ENCODE measurements at regions not wholly inside any gene's neighbourhood (a gene's known extent, or its start where the extent isn't known, plus 50 kb on each side); places are given as distances from the start of the nearest gene placed in this dataset.
"Not testable (repeated sequence)": the region's sequence is repeated elsewhere in the genome, so short reads cannot be mapped to it uniquely, and the experiment has no call there.

- DNase-seq: no peak
These were observed 226.0 kb upstream of the PTGER4 start for GRCh38 chr5:40453689-40454088.

GRCh38 chr5:40452874-40453624, 226.7 kb upstream of the PTGER4 start:
- DNase-seq: no peak

DNA sequence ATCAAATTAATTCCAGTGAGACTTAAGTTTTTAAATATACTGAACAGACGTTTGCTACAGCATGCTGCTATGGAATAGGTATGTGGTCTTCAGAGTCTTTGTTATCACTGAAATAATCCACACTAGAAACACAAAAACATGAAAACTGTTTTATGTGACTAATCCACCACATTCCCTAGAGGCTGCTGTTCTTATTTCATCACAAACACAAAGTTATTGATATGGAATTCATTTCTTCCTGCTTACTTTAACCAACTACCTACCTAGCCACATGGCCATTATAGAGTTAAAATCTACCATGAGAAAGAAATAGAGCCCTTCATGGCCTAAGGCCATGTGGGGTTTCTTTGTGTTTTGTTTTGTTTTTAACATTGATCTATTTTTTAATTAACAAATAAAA, 232.3 kb upstream of the PTGER4 start:
- no peak for DNase-seq

DNA sequence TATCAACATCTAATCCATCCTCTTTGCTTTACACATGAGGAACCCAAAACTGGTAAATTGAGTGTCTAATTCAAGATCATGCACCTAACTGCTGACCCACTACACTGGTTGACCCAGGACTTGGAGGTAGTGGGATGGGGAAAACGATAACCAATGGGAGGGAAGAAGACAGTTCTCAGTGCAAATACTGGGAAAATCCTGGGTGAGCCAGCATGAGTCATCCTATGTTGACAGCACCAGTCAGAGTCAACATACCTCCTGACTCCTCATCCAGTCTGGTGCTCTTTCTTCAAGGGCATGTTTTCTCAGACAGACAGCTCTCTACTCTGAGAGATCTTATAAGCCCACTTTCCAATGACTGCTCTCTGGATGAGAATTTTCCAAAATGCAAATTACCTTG, 232.8 kb upstream of the PTGER4 start:
- DNase-seq: no peak

GRCh38 chr5:40442346-40442745, 237.4 kb upstream of the PTGER4 start:
- peak; percentile 45 to 59 for DNase-seq

GRCh38 chr5:40441733-40442132, 238.0 kb upstream of the PTGER4 start:
- no peak for DNase-seq

DNA sequence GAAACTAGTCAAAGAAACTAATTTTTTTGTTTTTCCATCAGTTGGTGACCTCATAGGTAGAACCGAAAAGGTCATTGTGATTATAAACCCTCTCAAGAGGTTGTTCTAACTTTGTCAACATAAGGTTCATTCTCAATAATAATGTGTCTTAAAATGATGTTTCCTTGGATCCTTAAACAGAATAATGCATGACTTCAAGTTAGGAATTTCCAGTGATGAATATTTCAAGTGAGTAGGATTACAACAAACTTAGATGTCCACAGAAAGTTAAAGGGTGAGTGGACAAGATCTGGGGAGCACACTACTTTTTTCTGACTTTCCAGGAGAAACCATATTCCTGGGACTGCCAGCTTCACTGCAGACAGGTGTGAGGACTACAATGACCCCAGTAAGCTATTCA, 239.0 kb upstream of the PTGER4 start:
- DNase-seq: no peak

- not testable (repeated sequence) for DNase-seq
These were observed 240.6 kb upstream of the PTGER4 start for GRCh38 chr5:40439103-40439502.

GRCh38 chr5:40438646-40439045, 241.1 kb upstream of the PTGER4 start:
- DNase-seq: not testable (repeated sequence)

DNA sequence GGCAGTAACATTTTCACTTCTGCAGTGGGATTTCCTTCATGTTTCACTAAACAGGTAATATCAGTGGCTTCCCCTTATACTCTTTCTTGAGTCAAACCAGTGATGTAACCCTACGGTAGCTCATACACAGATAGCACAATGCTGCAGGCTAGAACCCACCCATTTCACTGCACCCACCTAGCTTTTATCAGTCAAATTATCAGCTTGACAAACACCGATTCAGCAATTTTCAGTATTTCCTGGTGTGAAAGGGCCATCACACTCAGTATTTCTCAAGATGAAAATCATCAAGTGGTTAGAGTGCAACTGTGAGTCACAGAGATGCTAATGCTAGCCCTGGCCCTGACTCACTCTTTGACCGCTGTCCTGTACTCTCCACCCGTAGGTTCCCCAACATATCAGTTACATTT, 242.3 kb upstream of the PTGER4 start:
- DNase-seq: no peak

DNA sequence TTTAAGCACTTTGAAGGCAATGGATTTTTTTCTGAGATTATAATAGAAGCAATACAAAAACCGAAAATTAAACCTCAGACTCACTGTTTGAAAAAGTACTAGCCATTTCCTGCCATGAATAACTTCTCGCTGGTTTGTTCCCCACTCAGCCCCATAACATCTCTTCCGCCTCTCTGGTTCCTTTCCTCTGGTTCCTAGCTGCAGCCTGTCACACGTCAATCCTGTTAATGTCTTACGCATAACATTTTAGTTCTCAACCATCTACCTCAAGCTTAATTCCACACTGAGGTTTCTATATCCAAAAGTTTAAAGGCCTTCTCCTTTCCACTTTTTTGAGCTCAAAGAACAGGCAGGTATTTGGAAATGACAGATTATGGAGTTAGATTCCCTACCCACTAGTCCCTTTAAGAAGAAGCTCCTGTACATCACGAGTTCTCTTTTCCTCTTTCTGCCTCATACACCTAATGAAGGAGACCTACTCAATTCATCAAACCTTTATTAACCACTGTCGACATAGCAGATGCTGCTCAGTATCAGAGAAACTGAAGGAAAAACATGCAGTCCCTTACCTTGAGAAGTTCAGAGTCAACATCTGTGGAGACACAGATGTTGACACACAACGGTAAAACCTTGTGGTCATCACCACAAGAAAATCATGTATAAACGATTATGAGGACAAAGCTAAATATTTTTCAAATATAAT, 243.0 kb upstream of the PTGER4 start:
- peak; percentile 57 to 62 for DNase-seq

DNA sequence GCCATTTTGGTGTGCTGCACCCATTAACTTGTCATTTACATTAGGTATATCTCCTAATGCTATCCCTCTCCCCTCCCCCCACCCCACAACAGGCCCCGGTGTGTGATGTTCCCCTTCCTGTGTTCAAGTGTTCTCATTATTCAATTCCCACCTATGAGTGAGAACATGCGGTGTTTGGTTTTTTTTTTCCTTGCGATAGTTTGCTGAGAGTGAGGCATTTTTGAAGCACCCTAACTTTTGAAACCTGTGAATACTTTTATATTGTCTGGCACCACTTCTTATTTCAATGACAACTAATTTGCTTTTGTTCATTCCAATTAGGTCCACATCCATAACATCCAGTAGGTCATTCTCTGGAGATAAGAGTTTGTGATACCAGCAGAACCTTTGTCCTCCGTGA, 244.0 kb upstream of the PTGER4 start:
- DNase-seq: not testable (repeated sequence)

- DNase-seq: no peak
These were observed 246.9 kb upstream of the PTGER4 start for GRCh38 chr5:40432836-40433235.

DNA sequence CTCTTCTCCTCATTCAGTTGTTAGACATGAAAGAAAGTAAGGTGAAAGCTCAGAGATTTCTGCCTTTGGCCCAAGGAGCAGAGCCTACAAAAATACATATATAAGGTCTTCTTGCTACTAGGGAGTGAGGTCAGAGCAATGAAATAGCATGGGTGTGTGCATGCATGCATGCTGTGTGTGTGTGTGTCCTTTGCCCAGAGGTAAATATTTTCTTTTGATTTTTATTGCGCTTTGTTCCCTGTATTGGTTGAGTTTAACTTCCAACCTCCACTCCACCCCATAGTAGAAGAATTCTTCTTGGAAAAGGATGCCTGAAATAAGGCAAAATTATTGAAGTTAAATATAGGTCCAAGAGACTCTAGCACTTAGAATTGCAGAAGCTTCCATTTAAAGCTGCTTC, 248.0 kb upstream of the PTGER4 start:
- no peak for DNase-seq

DNA sequence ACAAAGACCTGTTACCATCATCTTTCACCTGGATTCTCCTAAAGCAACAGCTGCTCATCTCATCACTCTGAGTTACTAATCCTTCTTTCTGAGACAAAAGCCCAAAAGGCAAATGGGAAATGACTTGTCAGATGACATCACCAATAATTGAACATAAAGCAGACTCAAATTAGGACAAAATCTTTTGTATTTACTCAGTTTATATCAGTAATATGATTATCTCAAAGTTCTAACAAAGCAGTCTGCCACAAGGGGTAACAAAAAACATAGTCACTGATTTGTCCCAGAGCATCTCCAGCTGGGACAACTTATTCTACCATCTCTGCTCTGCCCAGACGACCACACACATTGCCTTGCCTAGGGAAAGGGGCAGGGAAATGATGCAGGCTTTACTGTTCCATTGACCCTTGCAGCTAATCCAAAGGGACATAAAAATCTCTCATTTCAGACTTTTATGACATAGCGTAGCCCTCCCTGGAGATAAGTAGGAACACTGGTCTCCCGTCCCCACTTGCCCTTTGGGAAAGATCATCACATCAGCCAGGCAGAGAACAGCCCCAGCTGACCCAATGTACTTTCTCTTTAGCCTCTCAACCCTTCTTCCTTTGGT, 249.5 kb upstream of the PTGER4 start:
- no peak for DNase-seq

DNA sequence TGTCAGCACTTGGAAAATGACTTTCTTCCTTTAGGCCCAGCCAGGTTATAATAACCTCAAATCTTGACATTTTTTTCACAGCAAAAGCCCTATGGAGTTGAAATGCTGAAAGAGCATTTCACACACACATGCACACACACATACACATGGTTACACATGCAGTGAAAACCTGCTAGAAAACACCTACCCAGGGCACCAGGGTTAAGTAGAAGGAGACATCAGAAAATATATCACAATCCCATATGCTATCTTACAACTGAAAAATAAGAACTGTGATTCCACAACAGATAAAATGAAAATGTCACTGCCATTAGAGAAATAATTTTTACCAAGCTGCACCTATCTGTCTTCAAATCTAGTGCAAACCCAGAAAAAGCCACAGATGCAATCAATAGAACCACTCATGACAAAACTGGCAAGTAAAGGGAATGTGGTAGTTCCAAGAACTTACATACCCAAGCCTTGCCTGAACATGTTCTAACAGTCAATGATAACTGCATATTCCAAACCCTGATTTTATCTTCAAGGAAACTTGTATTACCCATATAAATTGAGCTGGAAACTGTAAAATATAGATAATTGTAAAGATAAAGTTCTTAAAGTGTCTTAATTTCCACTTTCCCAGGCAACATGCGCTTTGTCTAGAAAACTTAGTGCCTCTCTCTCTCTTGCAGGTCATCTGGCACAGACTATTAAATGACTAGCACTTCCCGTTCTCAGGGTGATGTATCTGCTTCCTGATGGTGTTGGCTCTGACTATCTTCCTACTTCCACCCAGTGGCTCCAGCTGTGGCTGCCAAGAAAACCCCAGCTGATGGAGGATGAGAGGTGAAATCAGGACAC, 250.2 kb upstream of the PTGER4 start:
- DNase-seq: peak; percentile 74 to 88

- DNase-seq: no peak
These were observed 250.9 kb upstream of the PTGER4 start for GRCh38 chr5:40428815-40429214.

DNA sequence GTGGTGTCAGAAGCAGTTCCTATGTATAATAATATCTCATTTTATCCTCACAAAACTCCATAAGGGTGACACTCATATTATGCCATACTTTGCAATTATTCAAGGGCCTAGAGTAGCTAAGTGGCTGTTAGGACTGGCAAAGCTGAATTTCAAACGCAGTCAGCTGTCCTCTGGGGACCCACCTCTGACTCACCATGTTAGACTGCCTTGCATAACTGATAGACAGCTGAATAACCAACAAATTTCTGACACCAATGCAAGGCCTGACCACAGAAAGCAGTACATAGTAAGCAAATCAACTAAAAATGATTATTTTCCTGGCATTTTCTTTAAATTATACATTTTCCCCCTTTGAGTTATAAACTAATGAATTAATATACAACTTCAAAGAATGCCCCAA, 251.6 kb upstream of the PTGER4 start:
- no peak for DNase-seq

DNA sequence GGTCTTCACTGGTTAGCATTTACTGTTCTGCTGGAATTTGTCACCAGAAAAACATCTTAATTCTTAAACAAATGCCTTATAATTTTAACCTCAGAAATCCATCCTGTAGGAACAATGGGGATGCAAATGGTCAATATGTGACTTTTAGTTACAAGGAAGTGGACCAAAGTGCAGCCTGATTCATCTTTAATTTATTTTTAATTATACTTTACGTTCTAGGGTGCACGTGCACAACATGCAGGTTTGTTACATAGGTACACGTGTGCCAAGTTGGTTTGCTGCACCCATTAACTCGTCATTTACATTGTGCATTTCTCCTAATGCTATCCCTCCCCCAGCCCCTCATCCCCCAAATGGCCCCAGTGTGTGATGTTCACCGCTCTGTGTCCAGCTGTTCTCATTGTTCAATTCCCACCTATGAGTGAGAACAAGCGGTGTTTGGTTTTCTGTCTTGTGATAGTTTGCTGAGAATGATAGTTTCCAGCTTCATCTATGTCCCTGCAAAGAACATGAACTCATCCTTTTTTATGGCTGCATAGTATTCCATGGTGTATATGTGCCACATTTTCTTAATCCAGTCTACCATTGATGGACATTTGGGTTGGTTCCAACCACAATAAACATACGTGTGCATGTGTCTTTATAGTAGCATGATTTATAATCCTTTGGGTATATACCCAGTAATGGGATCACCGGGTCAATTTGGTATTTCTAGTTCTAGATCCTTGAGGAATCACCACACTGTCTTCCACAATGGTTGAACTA, 262.5 kb upstream of the PTGER4 start:
- DNase-seq: not testable (repeated sequence)

- DNase-seq: no peak
These were observed 263.1 kb upstream of the PTGER4 start for GRCh38 chr5:40416588-40416987.

- no peak for DNase-seq
These were observed 263.6 kb upstream of the PTGER4 start for GRCh38 chr5:40416098-40416497.

DNA sequence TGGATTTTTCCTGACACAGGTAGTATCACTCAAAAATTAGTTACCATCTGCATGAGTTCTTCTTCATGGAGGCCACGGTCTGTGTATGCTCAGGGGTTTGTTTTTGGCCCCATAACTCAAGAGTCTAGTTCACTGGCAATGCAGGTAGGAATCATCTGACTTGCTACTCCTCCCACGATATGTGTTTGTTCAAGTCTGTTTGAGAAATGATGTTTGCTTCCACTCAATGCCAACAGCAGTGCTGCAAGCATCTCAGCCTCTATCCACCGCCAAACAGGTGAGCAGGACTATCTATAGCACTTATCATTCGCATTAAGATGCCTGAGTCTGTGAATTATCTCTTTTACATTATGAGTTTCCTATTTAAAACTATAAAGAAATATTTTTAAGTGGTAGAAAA, 264.8 kb upstream of the PTGER4 start:
- no peak for DNase-seq

Data from Kasumi-1 (cell line).